AG10803 (cell line): ENCODE measurements at regions not wholly inside any gene's neighbourhood (a gene's known extent, or its start where the extent isn't known, plus 50 kb on each side); places are given as distances from the start of the nearest gene placed in this dataset.
A peak's percentile ranks its signal among the peaks of the same experiment; 100 is the strongest.

ENCODE experiments used
- DNase-seq: peaks from one replicate; pipeline ENCODE4 v3.0.0; 2010; ENCODE audit warnings: low read depth
- H3K4me3 ChIP-seq: 2 replicates; pipeline ENCODE4 v1.5.1; 2011; ENCODE audit warnings: mild to moderate bottlenecking, low read length, control low read depth
- CTCF ChIP-seq: conservative IDR thresholded peaks from 2 replicates; pipeline ENCODE4 v1.5.1; 2011; ENCODE audit warnings: mild to moderate bottlenecking, low read length, control low read depth, inconsistent platforms

- no peak for DNase-seq
- TF ChIP-seq CTCF, result no peak
- H3K4me3 ChIP-seq, result no peak overlapping the region
Measured at GRCh38 chr5:29702875-29703274, 1490.6 kb upstream of the CDH6 start.

GRCh38 chr5:29701600-29701999 lies 1491.9 kb upstream of the CDH6 start:
- H3K4me3 ChIP-seq, result no peak overlapping the region
- DNase-seq, result no peak
- no peak for TF ChIP-seq CTCF

GRCh38 chr5:29697785-29698414 lies 1495.6 kb upstream of the CDH6 start:
- no peak overlapping the region for H3K4me3 ChIP-seq
- no peak for DNase-seq
- no peak for TF ChIP-seq CTCF

- no peak for DNase-seq
- no peak overlapping the region for H3K4me3 ChIP-seq
- TF ChIP-seq CTCF, result no peak
Measured at GRCh38 chr5:29697278-29697677, 1496.2 kb upstream of the CDH6 start.

DNA sequence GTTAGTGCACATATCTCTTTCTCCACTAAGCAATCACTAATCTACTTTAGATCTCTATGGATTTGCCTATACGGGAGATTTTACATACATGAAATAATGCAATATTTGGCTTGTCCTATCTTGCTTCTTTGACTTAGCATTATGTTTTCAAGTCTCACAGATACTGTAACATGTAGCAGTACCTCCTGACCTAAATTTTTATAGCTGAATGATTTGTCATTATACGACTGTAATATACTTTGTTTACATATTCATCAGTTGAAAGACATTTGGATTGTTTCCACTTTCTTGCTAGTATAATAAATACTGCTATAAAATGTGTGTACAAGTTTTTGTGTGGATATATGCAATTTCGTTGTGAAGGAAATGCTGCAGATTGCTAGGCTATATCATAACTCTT lies 1520.8 kb upstream of the CDH6 start:
- TF ChIP-seq CTCF, result 0 out of 2 replicates have a peak, but pooled peaks have one; percentile 5
- no peak overlapping the region for H3K4me3 ChIP-seq
- no peak for DNase-seq

- no peak for DNase-seq
- no peak for TF ChIP-seq CTCF
Measured at GRCh38 chr5:29662876-29663275, 1530.6 kb upstream of the CDH6 start.

GRCh38 chr5:29654954-29655353 lies 1538.5 kb upstream of the CDH6 start:
- no peak for TF ChIP-seq CTCF
- no peak for DNase-seq
- no peak overlapping the region for H3K4me3 ChIP-seq

More at GRCh38 chr5:29662876-29663275, 1530.6 kb upstream of the CDH6 start:
- H3K4me3 ChIP-seq, result no peak overlapping the region
